Prostate gland (tissue), 2 donors: ENCODE measurements at regions not wholly inside any gene's neighbourhood (a gene's known extent, or its start where the extent isn't known, plus 50 kb on each side); places are given as distances from the start of the nearest gene placed in this dataset.

Experiments used
- DNase-seq: peaks from one replicate; pipeline ENCODE4 v3.0.0-alpha.2; 2019; ENCODE audit warnings: low spot score
- H3K27ac ChIP-seq, 2 donors: fragments of 200-600 bp; sonication (generic); 2 replicates each; pipeline ENCODE4 v1.5.1; 2017 to 2019
- H3K27me3 ChIP-seq: fragments of 200-600 bp; sonication (generic); replicated peaks from 2 replicates; pipeline ENCODE4 v1.5.1; 2019; ENCODE audit not compliant: insufficient read depth
- H3K36me3 ChIP-seq, 2 donors: fragments of 200-600 bp; sonication (generic); 1 replicate in 1 of 2; 2 replicates in 1 of 2; pipeline versions ENCODE4 v1.5.1 to v1.8.1; 2017 to 2019
- H3K4me1 ChIP-seq: fragments of 200-600 bp; sonication (generic); replicated peaks from 2 replicates; pipeline ENCODE4 v1.5.1; 2019
- H3K4me3 ChIP-seq, 2 donors: fragments of 200-600 bp; sonication (generic); 2 replicates each; pipeline ENCODE4 v1.5.1; 2017 to 2019
- H3K9me3 ChIP-seq: fragments of 200-600 bp; sonication (generic); 2 replicates; pipeline ENCODE4 v1.5.1; 2017
- CTCF ChIP-seq, 4 experiments: fragments of 200-600 bp in 2 of 4; fragments of 450-650 bp in 2 of 4; sonication (generic) in 2 of 4; IDR thresholded peaks; 1 replicate in 3 of 4; 2 replicates in 1 of 4; pipeline ENCODE4 v1.5.1; 2016 to 2019; ENCODE audit warnings: antibody characterized with exemption in 4 of 4, mild to moderate bottlenecking in 2 of 4, moderate library complexity in 2 of 4
- POLR2A ChIP-seq: fragments of 450-650 bp; IDR thresholded peaks from one replicate; pipeline ENCODE4 v1.6.1; 2016; ENCODE audit warnings: antibody characterized with exemption, mild to moderate bottlenecking
- POLR2AphosphoS5 ChIP-seq: sonication (generic); formaldehyde crosslinking; IDR thresholded peaks from one replicate; pipeline ENCODE4 v1.6.1; 2017; ENCODE audit warnings: antibody characterized with exemption
- WGBS: methylation state at CpG from one replicate; pipeline ENCODE4 v1.1.5; 2018; 5-methylcytosine and 5-hydroxymethylcytosine counted together
- intact Hi-C: fragments of 100-400 bp; cut with DNase I; formaldehyde crosslinking; loops from one replicate; pipeline ENCODE4 v1.14.2; 2022

GRCh38 chr12:65690477-65690876, 133.8 kb upstream of the HMGA2 start:
- no peak for TF ChIP-seq POLR2A
- TF ChIP-seq POLR2AphosphoS5 = no peak
- no peak for TF ChIP-seq CTCF (IDR thresholded peaks at IDR 0.05)

DNA sequence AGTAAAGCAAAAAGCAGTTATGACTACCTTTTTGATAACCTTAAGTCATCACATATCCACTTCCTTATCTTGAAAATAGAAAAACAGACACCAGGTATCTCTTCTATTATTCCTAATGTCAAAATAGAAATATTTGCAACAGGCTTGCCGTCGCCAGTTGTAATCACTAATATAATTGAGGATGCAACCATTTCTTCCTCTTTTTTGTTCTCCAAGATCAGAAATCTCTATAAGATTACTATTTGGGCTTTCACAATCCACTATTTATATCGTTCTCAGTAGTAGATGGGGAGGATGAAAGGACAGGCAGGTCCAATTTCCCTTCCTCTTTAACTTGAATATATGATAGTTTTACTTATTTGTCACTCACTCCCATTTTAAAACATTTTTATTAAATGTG, 130.2 kb upstream of the HMGA2 start:
- TF ChIP-seq POLR2AphosphoS5 (no peak), POLR2A (no peak), CTCF (IDR thresholded peaks at IDR 0.05) (no peak)
- Histone ChIP-seq H3K9me3 (no peaks in the 10 kb centered on the region), H3K27ac (no peak overlapping the region), H3K36me3 (no peaks in the 10 kb centered on the region), H3K4me1 (no peaks in the 10 kb centered on the region), H3K27me3 (peaks cover 7% of the 10 kb centered on the region), H3K4me3 (no peak overlapping the region)
- 72% methylated on average over 3 of the region's 3 CpGs for WGBS
- DNase-seq = no peak
- intact Hi-C loops = no loop called here

More at GRCh38 chr12:65690477-65690876, 133.8 kb upstream of the HMGA2 start:
- peaks cover 7% of the 10 kb centered on the region for H3K27me3 ChIP-seq
- intact Hi-C loops = no loop called here
- H3K36me3 ChIP-seq = no peaks in the 10 kb centered on the region
- 88% methylated on average over 1 of the region's 1 CpG for WGBS
- H3K4me1 ChIP-seq = no peaks in the 10 kb centered on the region
- H3K9me3 ChIP-seq = no peaks in the 10 kb centered on the region
- no peak overlapping the region for H3K27ac ChIP-seq
- no peak for DNase-seq
- H3K4me3 ChIP-seq = no peak overlapping the region

GRCh38 chr12:65695113-65695865, 129.0 kb upstream of the HMGA2 start:
- 20% methylated on average over 4 of the region's 4 CpGs for WGBS
- Histone ChIP-seq H3K4me3 (no peak overlapping the region), H3K9me3 (no peaks in the 10 kb centered on the region), H3K27ac (no peak overlapping the region), H3K4me1 (no peaks in the 10 kb centered on the region), H3K27me3 (peaks cover 7% of the 10 kb centered on the region), H3K36me3 (no peaks in the 10 kb centered on the region)
- TF ChIP-seq CTCF (IDR thresholded peaks at IDR 0.05) (no peak), POLR2AphosphoS5 (peak; percentile 75), POLR2A (no peak)
- peak; percentile 72 for DNase-seq
- intact Hi-C loops = no loop called here

DNA sequence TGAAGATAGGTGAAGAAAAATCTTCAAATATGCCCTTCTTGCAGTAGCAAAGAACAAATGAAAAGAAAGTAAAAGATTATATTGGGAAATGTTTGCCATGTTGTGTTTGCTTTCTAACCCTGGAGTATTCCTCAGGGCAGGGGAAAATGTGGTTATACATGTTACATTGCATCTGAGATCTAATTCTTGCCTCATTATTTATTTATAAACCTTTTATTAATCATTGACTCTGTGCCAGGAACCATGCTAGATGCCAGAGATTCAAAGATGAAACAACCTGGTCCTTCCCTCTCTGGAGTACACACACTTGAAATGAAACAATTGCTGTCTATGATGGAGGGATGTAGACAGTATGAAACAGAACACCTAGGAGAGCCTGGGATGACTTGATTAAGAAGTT, 128.1 kb upstream of the HMGA2 start:
- DNase-seq = no peak
- TF ChIP-seq POLR2A = no peak
- no peak for TF ChIP-seq POLR2AphosphoS5
- no peak for TF ChIP-seq CTCF (IDR thresholded peaks at IDR 0.05)
- Histone ChIP-seq H3K4me3 (no peak overlapping the region), H3K27ac (no peak overlapping the region), H3K4me1 (no peaks in the 10 kb centered on the region), H3K9me3 (no peaks in the 10 kb centered on the region), H3K36me3 (no peaks in the 10 kb centered on the region), H3K27me3 (peaks cover 5% of the 10 kb centered on the region)
- intact Hi-C loops = no loop called here

DNA sequence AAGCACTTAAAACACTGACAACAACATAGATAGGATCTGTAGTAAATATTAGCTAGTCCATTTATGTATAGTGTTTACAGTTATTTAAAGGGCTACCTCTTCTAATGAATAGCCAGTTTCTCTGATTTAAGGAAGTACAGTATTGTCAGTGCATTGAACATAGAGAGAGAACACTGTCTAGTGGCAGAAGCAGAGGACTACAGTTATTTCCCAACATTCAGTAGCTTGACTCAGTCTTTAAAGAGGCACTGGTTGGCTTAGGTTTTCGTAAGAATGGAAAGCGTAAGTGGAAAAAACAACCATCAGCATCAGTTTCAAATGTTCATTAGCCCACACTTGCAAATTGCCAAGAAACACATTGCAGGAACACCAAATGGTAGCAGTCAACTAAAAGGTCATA, 125.0 kb upstream of the HMGA2 start:
- Histone ChIP-seq H3K27me3 (peaks cover 2% of the 10 kb centered on the region), H3K9me3 (no peaks in the 10 kb centered on the region), H3K36me3 (no peaks in the 10 kb centered on the region), H3K4me1 (no peaks in the 10 kb centered on the region), H3K27ac (no peak overlapping the region), H3K4me3 (no peak overlapping the region)
- 55% methylated on average over 2 of the region's 2 CpGs for WGBS
- TF ChIP-seq POLR2AphosphoS5 (no peak), POLR2A (no peak), CTCF (IDR thresholded peaks at IDR 0.05) (peak in 1 of 4 experiments; percentile 15)
- intact Hi-C loops = no loop called here
- no peak for DNase-seq
